ENCODE measurements at regions not wholly inside any gene's neighbourhood (a gene's known extent, or its start where the extent isn't known, plus 50 kb on each side); places are given as distances from the start of the nearest gene placed in this dataset.
"Not testable (repeated sequence)": the region's sequence is repeated elsewhere in the genome, so short reads cannot be mapped to it uniquely, and the experiment has no call there.

DNA sequence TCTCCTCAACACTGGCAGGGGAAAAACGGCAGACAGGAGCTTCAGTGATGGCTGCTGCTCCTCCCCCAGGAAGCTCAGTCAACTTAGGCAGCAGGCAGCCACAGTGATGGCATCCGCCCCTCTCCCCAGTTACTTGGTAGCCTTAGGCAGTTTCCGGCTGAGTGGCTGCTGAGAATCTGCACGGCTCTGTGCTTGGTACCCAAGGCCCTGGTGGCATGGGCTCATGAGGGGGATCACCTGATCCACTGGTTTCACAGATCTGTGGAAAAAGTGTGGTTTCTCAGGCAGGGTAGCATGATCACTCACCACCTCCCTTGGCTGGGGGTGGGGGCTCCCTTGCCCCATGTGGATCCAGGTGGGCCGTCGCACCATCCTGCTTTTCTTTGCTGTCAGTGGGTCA lies 244.6 kb upstream of the MDGA2 start:
- H3K27ac Mint-ChIP-seq = no peak overlapping the region
- no peak for ATAC-seq (replicated peaks)
- H3K4me1 Mint-ChIP-seq = peaks cover 3 to 7% of the 10 kb centered on the region in 2 donors
- H3K36me3 Mint-ChIP-seq = no peaks in the 10 kb centered on the region
- H3K4me3 Mint-ChIP-seq = no peak overlapping the region
- no peaks in the 10 kb centered on the region for H3K27me3 Mint-ChIP-seq
- H3K9me3 Mint-ChIP-seq = no peaks in the 10 kb centered on the region
- no peak for DNase-seq

DNA sequence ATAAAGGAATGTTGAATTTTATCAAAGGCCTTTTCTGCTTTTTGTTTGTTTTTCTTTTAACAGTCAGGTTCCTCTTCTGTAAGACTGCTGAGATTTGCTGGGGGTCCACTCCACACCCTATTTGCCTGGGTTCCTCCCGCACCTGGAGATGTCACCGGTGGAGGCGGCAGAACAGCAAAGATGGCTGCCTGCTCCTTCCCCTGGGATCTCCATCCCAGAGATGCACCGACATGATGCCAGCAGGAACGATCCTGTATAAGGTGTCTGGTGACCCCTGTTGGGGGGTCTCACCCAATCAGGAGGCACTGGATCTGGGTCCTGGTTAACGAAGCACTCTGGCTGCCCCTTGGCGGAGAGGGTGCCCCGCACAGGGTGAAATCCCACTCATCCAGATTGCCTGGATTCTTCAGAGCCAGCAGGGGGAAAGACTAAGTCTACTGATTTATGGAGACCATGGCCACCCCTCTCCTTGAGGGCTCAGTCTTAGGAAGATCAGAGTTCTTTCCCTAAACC lies 244.0 kb upstream of the MDGA2 start:
- Mint-ChIP-seq H3K27ac (no peak overlapping the region), H3K4me1 (peaks cover 4 to 7% of the 10 kb centered on the region in 2 donors), H3K9me3 (no peaks in the 10 kb centered on the region), H3K27me3 (no peaks in the 10 kb centered on the region), H3K4me3 (no peak overlapping the region), H3K36me3 (no peaks in the 10 kb centered on the region)
- ATAC-seq (replicated peaks) (no peak), DNase-seq (no peak)

DNA sequence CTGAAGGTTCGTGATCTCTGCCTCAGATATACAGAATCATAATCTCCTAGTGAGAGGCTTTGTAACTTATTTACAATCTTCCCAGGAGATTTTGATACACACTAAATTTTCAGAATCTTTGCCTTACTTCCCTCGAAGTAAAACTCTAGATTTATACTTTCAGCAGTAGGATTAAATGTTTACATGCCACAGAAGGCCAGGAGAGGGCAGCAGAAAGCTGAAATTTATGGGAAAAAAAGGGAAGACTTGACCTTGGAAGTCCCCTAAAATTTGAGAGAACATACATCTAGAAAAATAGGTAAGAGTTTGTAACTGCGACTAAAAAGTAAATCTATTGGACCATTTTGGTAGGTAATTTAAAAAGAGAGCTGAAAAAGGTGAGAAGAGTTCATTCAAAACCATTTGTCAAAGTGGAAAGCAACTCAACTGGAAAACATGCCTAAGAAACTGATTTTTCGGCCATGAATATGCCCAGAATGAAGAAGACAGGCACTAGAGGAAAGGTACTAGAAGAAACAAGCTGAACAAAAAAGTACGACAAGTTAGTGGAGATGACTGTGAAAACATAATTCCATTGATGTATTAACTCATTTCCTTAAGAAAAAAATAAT lies 242.0 kb upstream of the MDGA2 start:
- H3K27me3 Mint-ChIP-seq = no peaks in the 10 kb centered on the region
- DNase-seq = no peak
- no peaks in the 10 kb centered on the region for H3K9me3 Mint-ChIP-seq
- H3K4me3 Mint-ChIP-seq = no peak overlapping the region
- peaks cover 4 to 7% of the 10 kb centered on the region in 2 donors for H3K4me1 Mint-ChIP-seq
- no peaks in the 10 kb centered on the region for H3K36me3 Mint-ChIP-seq
- H3K27ac Mint-ChIP-seq = no peak overlapping the region
- peak; percentile 19 to 46 for ATAC-seq (replicated peaks)

DNA sequence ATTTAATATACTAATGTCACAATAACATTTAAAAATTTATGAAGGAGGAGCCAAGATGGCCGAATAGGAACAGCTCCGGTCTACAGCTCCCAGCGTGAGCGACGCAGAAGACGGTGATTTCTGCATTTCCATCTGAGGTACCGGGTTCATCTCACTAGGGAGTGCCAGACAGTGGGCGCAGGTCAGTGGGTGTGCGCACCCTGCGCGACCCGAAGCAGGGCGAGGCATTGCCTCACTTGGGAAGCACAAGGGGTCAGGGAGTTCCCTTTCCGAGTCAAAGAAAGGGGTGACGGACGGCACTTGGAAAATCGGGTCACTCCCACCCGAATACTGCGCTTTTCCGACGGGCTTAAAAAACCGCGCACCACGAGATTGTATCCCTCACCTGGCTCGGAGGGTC lies 225.7 kb upstream of the MDGA2 start:
- not testable (repeated sequence) for H3K27ac Mint-ChIP-seq; H3K27me3 Mint-ChIP-seq; H3K36me3 Mint-ChIP-seq; H3K9me3 Mint-ChIP-seq; DNase-seq; ATAC-seq (replicated peaks); H3K4me3 Mint-ChIP-seq; H3K4me1 Mint-ChIP-seq

DNA sequence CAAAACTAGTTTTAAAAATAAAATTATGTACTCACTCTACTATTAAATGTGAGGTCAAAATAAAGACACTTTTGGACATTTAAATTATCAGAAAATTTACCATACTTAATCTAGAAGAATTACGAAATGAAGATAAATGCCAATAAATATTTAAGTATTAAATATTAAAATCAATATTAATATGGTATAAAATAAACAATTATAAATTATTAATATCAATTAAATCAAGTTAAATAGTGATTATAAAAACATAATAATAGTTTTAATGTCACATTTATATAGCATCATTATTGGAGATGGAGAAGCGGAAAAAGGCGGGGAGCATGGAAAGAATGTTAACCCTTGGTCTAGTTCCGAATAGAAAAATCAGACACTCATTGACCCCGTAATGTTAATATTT lies 224.3 kb upstream of the MDGA2 start:
- no peak overlapping the region for H3K4me3 Mint-ChIP-seq
- no peaks in the 10 kb centered on the region for H3K27me3 Mint-ChIP-seq
- no peak for DNase-seq
- peaks cover 4 to 5% of the 10 kb centered on the region in 2 donors for H3K9me3 Mint-ChIP-seq
- no peaks in the 10 kb centered on the region for H3K4me1 Mint-ChIP-seq
- no peak overlapping the region for H3K27ac Mint-ChIP-seq
- no peak for ATAC-seq (replicated peaks)
- H3K36me3 Mint-ChIP-seq = no peaks in the 10 kb centered on the region

DNA sequence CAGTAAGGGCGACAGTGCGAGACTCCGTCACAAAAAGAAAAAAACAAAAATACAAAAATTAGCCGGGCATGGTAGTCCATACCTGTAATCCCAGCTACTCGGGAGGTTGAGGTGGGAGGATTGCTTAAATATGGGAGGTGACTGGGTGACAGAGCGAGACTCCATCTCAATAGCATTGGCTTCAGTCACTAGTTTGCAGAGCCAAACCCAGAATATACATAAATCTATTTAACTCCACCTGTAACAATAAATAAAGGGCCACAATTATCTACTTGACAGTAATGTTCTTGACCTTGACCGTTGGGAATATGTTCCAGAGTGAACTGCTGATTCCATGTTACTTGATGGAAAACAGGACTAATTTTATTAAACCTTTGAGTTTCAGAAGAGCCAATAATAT lies 198.9 kb upstream of the MDGA2 start:
- H3K36me3 Mint-ChIP-seq = no peaks in the 10 kb centered on the region
- ATAC-seq (replicated peaks) = no peak
- H3K27me3 Mint-ChIP-seq = no peaks in the 10 kb centered on the region
- H3K4me1 Mint-ChIP-seq = no peaks in the 10 kb centered on the region
- no peak for DNase-seq
- no peak overlapping the region for H3K4me3 Mint-ChIP-seq
- H3K9me3 Mint-ChIP-seq = peaks cover 0 to 3% of the 10 kb centered on the region in 2 donors
- H3K27ac Mint-ChIP-seq = no peak overlapping the region

DNA sequence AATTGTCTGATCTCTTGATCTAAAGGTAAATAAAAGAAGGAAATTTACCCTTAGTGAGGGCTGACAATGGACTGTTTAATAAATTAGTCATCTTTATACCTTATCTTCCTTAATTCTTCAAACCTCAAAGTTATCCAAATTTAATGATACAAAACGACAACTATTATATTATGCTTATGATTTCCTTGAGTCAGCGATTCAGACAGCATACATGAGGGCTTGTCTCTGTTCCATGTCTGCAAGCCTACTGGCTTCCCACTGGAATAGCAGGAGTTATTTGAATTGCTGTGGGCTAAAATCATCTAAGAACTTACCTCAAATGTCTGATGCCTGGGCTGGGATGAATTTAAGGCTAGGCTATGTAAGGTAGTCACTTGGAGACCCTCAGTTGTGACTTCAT lies 197.2 kb upstream of the MDGA2 start:
- Mint-ChIP-seq H3K4me3 (no peak overlapping the region), H3K9me3 (no peaks in the 10 kb centered on the region), H3K27me3 (no peaks in the 10 kb centered on the region), H3K36me3 (no peaks in the 10 kb centered on the region), H3K4me1 (no peaks in the 10 kb centered on the region), H3K27ac (no peak overlapping the region)
- DNase-seq = no peak
- ATAC-seq (replicated peaks) = no peak

DNA sequence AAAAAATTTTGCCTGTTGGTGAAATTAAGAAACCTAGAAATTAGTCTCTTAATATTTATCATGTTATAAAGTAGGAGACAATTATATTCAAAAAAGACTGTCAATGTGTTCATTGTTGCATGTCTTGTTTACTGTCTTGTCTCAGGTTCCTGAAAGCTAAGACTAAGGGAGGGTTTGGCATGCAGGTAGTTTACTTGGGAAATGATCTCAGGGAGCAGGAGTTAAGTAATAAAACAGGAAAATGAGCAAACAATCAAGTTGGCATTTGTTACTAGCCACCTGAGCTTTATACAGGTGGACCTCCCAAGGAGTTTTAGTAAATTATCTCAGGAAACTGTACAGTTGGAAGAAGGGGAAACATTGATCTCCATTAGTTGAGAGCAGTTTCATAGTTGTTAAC lies 188.0 kb upstream of the MDGA2 start:
- DNase-seq (no peak), ATAC-seq (replicated peaks) (no peak)
- Mint-ChIP-seq H3K9me3 (no peaks in the 10 kb centered on the region), H3K36me3 (no peaks in the 10 kb centered on the region), H3K4me1 (no peaks in the 10 kb centered on the region), H3K27ac (no peak overlapping the region), H3K4me3 (no peak overlapping the region), H3K27me3 (no peaks in the 10 kb centered on the region)

DNA sequence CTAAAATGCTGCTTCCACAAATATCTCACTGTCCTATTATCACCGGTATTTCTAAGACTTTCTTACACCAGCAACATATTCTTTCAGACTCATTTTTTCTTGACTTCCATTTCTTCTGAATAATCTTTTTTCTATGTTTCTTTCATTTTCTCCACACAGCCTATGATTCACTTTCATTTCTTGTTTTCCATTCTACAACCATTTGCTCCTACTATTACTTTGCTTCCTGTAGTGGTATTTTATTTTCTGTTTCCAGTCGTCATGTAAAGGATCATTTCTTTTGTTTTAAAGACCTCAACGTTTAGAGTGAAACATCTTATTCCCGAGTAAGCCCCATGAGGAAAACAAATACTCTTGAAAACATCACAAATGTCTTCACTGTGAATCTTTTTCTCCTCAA lies 182.2 kb upstream of the MDGA2 start:
- H3K27ac Mint-ChIP-seq = no peak overlapping the region
- H3K9me3 Mint-ChIP-seq = no peaks in the 10 kb centered on the region
- no peaks in the 10 kb centered on the region for H3K27me3 Mint-ChIP-seq
- ATAC-seq (replicated peaks) = no peak
- no peak overlapping the region for H3K4me3 Mint-ChIP-seq
- H3K4me1 Mint-ChIP-seq = no peaks in the 10 kb centered on the region
- H3K36me3 Mint-ChIP-seq = no peaks in the 10 kb centered on the region
- DNase-seq = no peak

DNA sequence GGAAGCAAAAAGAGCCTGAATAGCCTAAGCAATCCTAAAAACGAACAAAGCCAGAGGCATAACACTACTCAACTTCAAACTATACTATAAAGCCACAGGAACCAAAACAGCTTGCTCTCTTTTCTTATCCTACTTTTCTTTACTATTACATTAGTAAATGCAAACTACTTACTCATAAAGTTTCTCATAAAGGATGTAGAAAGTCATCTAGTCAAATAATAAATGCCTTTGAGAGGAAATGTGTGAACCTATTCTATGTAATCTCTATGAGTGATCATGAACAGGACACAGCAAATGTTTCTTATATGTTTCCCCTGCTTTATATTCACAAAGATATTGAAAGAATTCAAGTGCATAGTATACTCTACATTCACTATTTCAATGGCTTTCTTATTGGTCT lies 176.9 kb upstream of the MDGA2 start:
- no peaks in the 10 kb centered on the region for H3K4me1 Mint-ChIP-seq
- ATAC-seq (replicated peaks) (no peak), DNase-seq (no peak)
- peaks cover 0 to 2% of the 10 kb centered on the region in 2 donors for H3K9me3 Mint-ChIP-seq
- no peaks in the 10 kb centered on the region for H3K27me3 Mint-ChIP-seq
- no peak overlapping the region for H3K27ac Mint-ChIP-seq
- no peaks in the 10 kb centered on the region for H3K36me3 Mint-ChIP-seq
- no peak overlapping the region for H3K4me3 Mint-ChIP-seq

DNA sequence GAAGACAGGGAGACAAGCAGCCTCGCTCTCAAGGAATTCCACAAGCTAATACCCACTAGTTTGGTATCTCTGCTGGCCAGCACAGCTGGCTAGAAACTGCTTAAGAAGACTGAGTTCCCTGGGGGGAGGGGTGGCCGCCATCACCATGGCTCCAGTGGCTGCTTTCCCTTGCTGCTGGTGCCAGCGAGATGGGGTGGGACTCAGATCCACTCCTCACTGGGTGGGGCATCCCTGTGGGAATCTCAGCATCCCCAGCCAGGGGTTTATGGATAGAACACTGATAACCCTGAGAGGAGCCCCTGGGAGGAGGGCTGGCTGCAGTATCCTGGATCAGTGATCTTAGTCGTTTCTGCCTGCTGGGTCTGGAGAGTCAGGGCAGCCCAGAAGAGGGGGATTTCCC lies 170.6 kb upstream of the MDGA2 start:
- ATAC-seq (replicated peaks) = no peak
- H3K4me3 Mint-ChIP-seq = no peak overlapping the region
- H3K36me3 Mint-ChIP-seq = no peaks in the 10 kb centered on the region
- H3K4me1 Mint-ChIP-seq = no peaks in the 10 kb centered on the region
- H3K9me3 Mint-ChIP-seq = peaks cover 0 to 5% of the 10 kb centered on the region in 2 donors
- H3K27me3 Mint-ChIP-seq = no peaks in the 10 kb centered on the region
- no peak for DNase-seq
- no peak overlapping the region for H3K27ac Mint-ChIP-seq

DNA sequence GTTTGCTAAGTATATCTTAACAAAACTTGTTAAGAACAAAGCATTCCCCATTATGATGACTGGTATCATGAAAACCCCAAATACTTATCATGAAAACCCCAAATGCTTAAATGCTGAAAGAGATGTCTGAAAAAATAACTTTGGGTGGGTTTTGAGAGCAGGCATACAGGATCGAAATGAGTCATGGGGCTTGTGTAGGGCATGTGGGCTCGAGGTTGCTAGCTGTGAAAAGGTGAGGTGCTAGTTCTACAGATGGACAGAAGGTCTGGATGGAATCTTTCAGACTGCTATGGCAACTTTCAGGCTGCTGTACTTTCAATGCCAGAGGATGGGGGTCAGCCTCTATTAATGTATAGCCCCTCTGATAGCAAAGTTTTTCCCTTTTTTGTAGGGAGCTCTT lies 167.8 kb upstream of the MDGA2 start:
- Mint-ChIP-seq H3K9me3 (peaks cover 0 to 3% of the 10 kb centered on the region in 2 donors), H3K4me3 (no peak overlapping the region), H3K4me1 (no peaks in the 10 kb centered on the region), H3K36me3 (no peaks in the 10 kb centered on the region), H3K27me3 (no peaks in the 10 kb centered on the region), H3K27ac (no peak overlapping the region)
- ATAC-seq (replicated peaks) (no peak), DNase-seq (no peak)

DNA sequence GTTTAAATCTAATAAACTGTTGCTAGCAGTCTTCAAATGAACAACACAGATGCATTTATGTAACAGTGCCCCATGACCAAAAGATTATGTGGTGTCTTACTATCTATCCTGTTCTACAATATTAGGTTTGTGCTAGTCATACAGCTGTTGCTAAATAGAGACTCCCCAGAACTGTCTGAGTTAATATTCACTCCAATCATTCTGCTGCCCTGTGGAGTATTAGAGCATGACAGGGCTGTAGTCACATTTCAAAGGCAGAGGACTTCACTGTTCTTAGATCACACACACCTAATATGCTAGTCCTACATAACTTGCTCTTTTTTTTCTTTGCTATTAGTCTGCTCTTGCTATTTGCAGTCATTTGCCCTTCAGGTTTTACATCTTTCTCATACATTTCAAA lies 157.6 kb upstream of the MDGA2 start:
- H3K27ac Mint-ChIP-seq = no peak overlapping the region
- no peaks in the 10 kb centered on the region for H3K9me3 Mint-ChIP-seq
- no peak overlapping the region for H3K4me3 Mint-ChIP-seq
- no peak for ATAC-seq (replicated peaks)
- no peak for DNase-seq
- no peaks in the 10 kb centered on the region for H3K4me1 Mint-ChIP-seq
- H3K27me3 Mint-ChIP-seq = no peaks in the 10 kb centered on the region
- H3K36me3 Mint-ChIP-seq = no peaks in the 10 kb centered on the region

DNA sequence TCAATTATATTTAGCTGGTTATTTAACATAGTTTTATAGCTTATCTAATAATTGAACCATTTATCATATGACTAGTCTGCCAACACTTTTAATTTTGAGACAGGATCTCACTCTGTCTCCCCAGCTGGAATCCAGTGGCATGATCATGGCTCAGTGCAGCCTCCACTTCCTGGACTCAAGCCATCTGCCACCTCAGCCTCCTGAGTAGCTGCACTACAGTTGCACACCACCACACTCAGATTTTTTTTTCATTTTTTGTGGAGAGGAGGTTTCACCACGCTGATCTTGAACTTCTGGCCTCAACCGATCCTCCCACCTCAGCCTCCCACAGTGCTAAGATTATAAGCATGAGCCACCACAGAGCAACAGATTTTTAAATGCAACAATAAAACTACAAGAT lies 151.4 kb upstream of the MDGA2 start:
- Mint-ChIP-seq H3K4me1 (no peaks in the 10 kb centered on the region), H3K27me3 (no peaks in the 10 kb centered on the region), H3K4me3 (no peak overlapping the region), H3K9me3 (no peaks in the 10 kb centered on the region), H3K27ac (no peak overlapping the region), H3K36me3 (no peaks in the 10 kb centered on the region)
- no peak for ATAC-seq (replicated peaks)
- DNase-seq = no peak

DNA sequence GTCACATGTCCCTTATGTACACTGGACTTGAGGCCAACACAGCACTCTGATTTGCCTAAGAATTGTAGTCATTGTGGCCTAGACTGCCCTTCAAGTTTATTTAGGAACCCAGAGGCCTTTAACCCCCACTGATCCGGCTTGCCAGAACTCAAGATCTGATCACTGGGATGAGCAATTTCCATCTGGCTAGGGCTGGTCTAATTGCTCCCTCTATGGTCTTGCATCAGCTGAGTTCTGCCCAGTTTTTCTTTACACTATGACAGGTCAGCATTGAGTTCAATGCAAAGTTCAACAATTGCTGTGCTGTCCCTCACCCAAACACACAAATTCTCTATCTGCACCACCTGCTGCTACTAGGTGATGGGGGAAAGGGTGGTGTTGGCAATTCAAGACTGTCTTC lies 146.9 kb upstream of the MDGA2 start:
- Mint-ChIP-seq H3K4me1 (no peaks in the 10 kb centered on the region), H3K27ac (no peak overlapping the region), H3K9me3 (peaks cover 0 to 6% of the 10 kb centered on the region in 2 donors), H3K27me3 (no peaks in the 10 kb centered on the region), H3K36me3 (no peaks in the 10 kb centered on the region), H3K4me3 (no peak overlapping the region)
- no peak for DNase-seq
- ATAC-seq (replicated peaks) = no peak

DNA sequence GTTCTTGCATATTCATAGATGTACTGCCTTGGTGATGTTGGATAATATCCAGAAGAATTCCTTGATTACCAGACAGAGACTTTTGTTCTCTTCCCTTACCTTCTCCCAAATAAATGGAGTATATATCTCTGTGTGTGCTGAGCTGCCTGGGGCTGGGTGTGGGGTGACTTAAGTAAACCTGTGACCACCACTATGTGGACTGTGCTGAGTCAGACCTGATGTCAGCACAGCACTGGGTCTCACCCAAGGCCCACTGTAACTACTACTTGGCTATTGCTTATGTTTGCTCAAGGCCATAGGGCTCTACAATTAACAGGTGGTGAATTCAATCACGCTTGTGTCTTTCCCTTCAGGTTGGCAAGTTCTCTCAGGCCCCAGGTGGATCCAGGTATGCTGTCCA lies 145.7 kb upstream of the MDGA2 start:
- Mint-ChIP-seq H3K27me3 (no peaks in the 10 kb centered on the region), H3K27ac (no peak overlapping the region), H3K4me1 (no peaks in the 10 kb centered on the region), H3K9me3 (peaks cover 0 to 8% of the 10 kb centered on the region in 2 donors), H3K36me3 (no peaks in the 10 kb centered on the region), H3K4me3 (no peak overlapping the region)
- ATAC-seq (replicated peaks) (no peak), DNase-seq (no peak)

Data from stimulated activated naive B cell treated with anti-CD40 and anti-IgM and Interleukin-4, amounts not matched to agents 10 μg/mL and 1 μg/mL and 100 μg/mL, for 72 hours (primary cell).